Smooth muscle cell (in vitro differentiated cells): ENCODE measurements at regions not wholly inside any gene's neighbourhood (a gene's known extent, or its start where the extent isn't known, plus 50 kb on each side); places are given as distances from the start of the nearest gene placed in this dataset.

ENCODE experiments used
- DNase-seq: peaks from one replicate; lab custom pipeline; 2025; ENCODE audit not compliant: unreplicated experiment; lab: John Stamatoyannopoulos, UW
- H2AFZ ChIP-seq: fragments of 200-600 bp; sonication (generic); 2 replicates; pipeline ENCODE4 v1.6.0; 2016; ENCODE audit warnings: antibody characterized with exemption, low read depth, mild to moderate bottlenecking
- H3F3A ChIP-seq: fragments of 200-600 bp; sonication (generic); 2 replicates; pipeline ENCODE4 v1.6.0; 2017; ENCODE audit warnings: antibody characterized with exemption, low read depth
- H3K27ac ChIP-seq: fragments of 200-600 bp; sonication (generic); 2 replicates; pipeline ENCODE4 v1.5.1; 2016; ENCODE audit warnings: low read depth, mild to moderate bottlenecking
- H3K27me3 ChIP-seq: fragments of 200-600 bp; sonication (generic); 2 replicates; pipeline ENCODE4 v1.6.1; 2016; ENCODE audit warnings: low read depth, mild to moderate bottlenecking
- H3K36me3 ChIP-seq: fragments of 200-600 bp; sonication (generic); 2 replicates; pipeline ENCODE4 v1.5.1; 2016; ENCODE audit warnings: low read depth
- H3K4me1 ChIP-seq: fragments of 200-600 bp; sonication (generic); 2 replicates; pipeline ENCODE4 v1.5.1; 2016; ENCODE audit warnings: low read depth
- H3K4me2 ChIP-seq: fragments of 200-600 bp; sonication (generic); 2 replicates; pipeline ENCODE4 v1.6.0; 2016; ENCODE audit warnings: mild to moderate bottlenecking
- H3K4me3 ChIP-seq: fragments of 200-600 bp; sonication (generic); 2 replicates; pipeline ENCODE4 v1.5.1; 2016; ENCODE audit warnings: mild to moderate bottlenecking
- H3K79me2 ChIP-seq: fragments of 200-600 bp; sonication (generic); 2 replicates; pipeline ENCODE4 v1.6.0; 2016; ENCODE audit warnings: low read depth, mild to moderate bottlenecking
- H3K9ac ChIP-seq: fragments of 200-600 bp; sonication (generic); 2 replicates; pipeline ENCODE4 v1.6.0; 2016; ENCODE audit warnings: low read depth
- H3K9me3 ChIP-seq: fragments of 200-600 bp; sonication (generic); replicated peaks from 2 replicates; pipeline ENCODE4 v1.5.1; 2016; ENCODE audit warnings: low read depth
- H4K20me1 ChIP-seq: fragments of 200-600 bp; sonication (generic); 2 replicates; pipeline ENCODE4 v1.6.0; 2016; ENCODE audit warnings: low read depth
- CTCF ChIP-seq: fragments of 200-600 bp; sonication (generic); IDR thresholded peaks from 2 replicates; pipeline ENCODE4 v1.5.1; 2017; ENCODE audit warnings: borderline replicate concordance, mild to moderate bottlenecking, antibody characterized with exemption; ENCODE audit not compliant: insufficient read depth, poor library complexity, severe bottlenecking
- WGBS: methylation state at CpG from one replicate; pipeline ENCODE4 v1.1.7; 2016; ENCODE audit warnings: low lambda C conversion rate; 5-methylcytosine and 5-hydroxymethylcytosine counted together

GRCh38 chr7:125412890-125413665 lies 483.5 kb upstream of the POT1 start:
- 84% methylated on average over 2 of the region's 2 CpGs for WGBS
- Histone ChIP-seq H4K20me1 (no peaks in the 10 kb centered on the region), H3K36me3 (no peaks in the 10 kb centered on the region), H3K27ac (no peak overlapping the region), H3K4me1 (no peaks in the 10 kb centered on the region), H3K79me2 (no peaks in the 10 kb centered on the region), H3K4me3 (no peak overlapping the region), H2AFZ (no peak overlapping the region), H3F3A (no peaks in the 10 kb centered on the region), H3K9me3 (no peaks in the 10 kb centered on the region), H3K27me3 (no peaks in the 10 kb centered on the region), H3K4me2 (no peak overlapping the region), H3K9ac (no peak overlapping the region)
- no peak for TF ChIP-seq CTCF
- no peak for DNase-seq

GRCh38 chr7:125409921-125410320 lies 480.3 kb upstream of the POT1 start:
- H2AFZ ChIP-seq: no peak overlapping the region
- H3K27me3 ChIP-seq: no peaks in the 10 kb centered on the region
- no peaks in the 10 kb centered on the region for H3K36me3 ChIP-seq
- no peak overlapping the region for H3K27ac ChIP-seq
- no peak overlapping the region for H3K9ac ChIP-seq
- TF ChIP-seq CTCF: no peak
- DNase-seq: no peak
- no peaks in the 10 kb centered on the region for H3F3A ChIP-seq
- H3K4me3 ChIP-seq: no peak overlapping the region
- no peaks in the 10 kb centered on the region for H3K9me3 ChIP-seq
- no peaks in the 10 kb centered on the region for H4K20me1 ChIP-seq
- H3K4me1 ChIP-seq: no peaks in the 10 kb centered on the region
- no peak overlapping the region for H3K4me2 ChIP-seq
- H3K79me2 ChIP-seq: no peaks in the 10 kb centered on the region

GRCh38 chr7:125406111-125406510 lies 476.5 kb upstream of the POT1 start:
- H3K9me3 ChIP-seq: no peaks in the 10 kb centered on the region
- no peak overlapping the region for H3K4me3 ChIP-seq
- H3K27me3 ChIP-seq: no peaks in the 10 kb centered on the region
- no peaks in the 10 kb centered on the region for H3K79me2 ChIP-seq
- no peaks in the 10 kb centered on the region for H3F3A ChIP-seq
- 82% methylated on average over 1 of the region's 1 CpG for WGBS
- H3K4me2 ChIP-seq: no peak overlapping the region
- no peak overlapping the region for H2AFZ ChIP-seq
- H3K27ac ChIP-seq: no peak overlapping the region
- DNase-seq: no peak
- no peaks in the 10 kb centered on the region for H3K36me3 ChIP-seq
- no peaks in the 10 kb centered on the region for H3K4me1 ChIP-seq
- no peak for TF ChIP-seq CTCF
- H3K9ac ChIP-seq: no peak overlapping the region
- no peaks in the 10 kb centered on the region for H4K20me1 ChIP-seq

GRCh38 chr7:125399408-125399807 lies 469.8 kb upstream of the POT1 start:
- H3K9ac ChIP-seq: no peak overlapping the region
- no peak for DNase-seq
- TF ChIP-seq CTCF: no peak
- no peak overlapping the region for H3K4me2 ChIP-seq
- H4K20me1 ChIP-seq: no peaks in the 10 kb centered on the region
- no peaks in the 10 kb centered on the region for H3K36me3 ChIP-seq
- H3K9me3 ChIP-seq: no peaks in the 10 kb centered on the region
- no peaks in the 10 kb centered on the region for H3F3A ChIP-seq
- no peaks in the 10 kb centered on the region for H3K27me3 ChIP-seq
- no peak overlapping the region for H3K27ac ChIP-seq
- no peak overlapping the region for H3K4me3 ChIP-seq
- no peaks in the 10 kb centered on the region for H3K4me1 ChIP-seq
- H2AFZ ChIP-seq: no peak overlapping the region
- WGBS: 96% methylated on average over 3 of the region's 3 CpGs
- no peaks in the 10 kb centered on the region for H3K79me2 ChIP-seq
